HG02763 (cell line): ENCODE measurements at regions not wholly inside any gene's neighbourhood (a gene's known extent, or its start where the extent isn't known, plus 50 kb on each side); places are given as distances from the start of the nearest gene placed in this dataset.
"Not testable (repeated sequence)": the region's sequence is repeated elsewhere in the genome, so short reads cannot be mapped to it uniquely, and the experiment has no call there.

Experiments
- ATAC-seq: cut with Tn5 transposase; IDR thresholded peaks from one replicate; pipeline ENCODE4 v1.9.1; 2021; ENCODE audit warnings: mild to moderate bottlenecking, moderate library complexity; ENCODE audit not compliant: unreplicated experiment

DNA sequence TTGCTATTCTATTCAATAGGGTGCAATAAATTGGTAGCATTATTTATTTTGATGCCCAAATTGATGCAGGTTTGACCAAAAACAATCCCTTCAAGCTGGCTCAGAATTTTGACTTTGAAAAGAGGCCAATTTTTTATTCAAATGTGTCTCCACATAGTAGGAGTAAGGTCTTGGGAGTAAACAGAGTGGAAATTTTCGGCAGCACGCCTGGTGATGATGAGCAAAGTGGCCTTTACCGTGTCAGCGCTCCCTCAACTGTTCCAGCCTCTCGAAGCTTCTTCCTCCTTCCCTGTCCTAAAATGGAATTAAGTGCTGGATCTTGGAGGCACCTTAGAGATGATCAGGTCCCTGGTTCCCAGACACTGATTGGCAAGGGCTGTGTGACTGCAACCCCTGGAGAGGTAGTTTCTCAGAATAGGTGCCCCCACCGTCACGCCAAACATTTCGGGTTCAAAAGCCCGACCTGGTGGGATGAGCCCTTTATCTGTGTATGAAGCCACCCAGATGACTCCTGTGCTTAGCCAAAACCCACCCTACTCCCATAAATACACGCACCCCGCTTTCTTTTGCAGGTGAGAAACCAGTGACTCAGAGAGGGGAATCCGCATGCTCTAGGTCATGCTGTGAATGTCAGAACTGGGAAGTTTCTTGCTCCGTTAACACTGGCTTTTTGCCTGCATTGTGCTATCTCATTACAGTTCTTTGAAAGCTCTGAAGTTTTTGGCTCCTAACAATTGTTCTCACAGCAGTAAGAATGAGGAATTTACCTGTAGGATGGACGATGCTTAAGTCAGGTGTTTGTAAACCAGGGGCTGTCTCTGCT is 89.1 kb downstream of the CRYGS start:
- ATAC-seq: no peak

DNA sequence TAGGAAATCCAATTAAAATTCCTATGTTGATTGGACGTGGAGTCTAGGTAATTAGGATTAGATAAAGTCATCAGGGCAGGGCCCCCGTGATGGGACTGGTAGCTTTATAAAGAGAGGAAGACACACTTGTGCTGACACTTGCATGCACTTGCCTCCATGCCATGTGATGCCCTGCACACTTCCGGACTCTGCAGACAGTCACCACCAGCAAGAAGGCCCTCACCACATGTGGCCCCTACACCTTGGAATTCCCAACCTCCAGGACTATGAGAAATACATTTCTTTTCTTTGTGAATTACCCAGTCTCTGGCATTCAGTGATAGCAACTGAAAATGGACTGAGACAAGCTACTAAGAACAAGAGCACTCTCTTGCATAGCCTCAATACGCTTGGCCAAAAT is 90.6 kb downstream of the CRYGS start:
- ATAC-seq: no peak

DNA sequence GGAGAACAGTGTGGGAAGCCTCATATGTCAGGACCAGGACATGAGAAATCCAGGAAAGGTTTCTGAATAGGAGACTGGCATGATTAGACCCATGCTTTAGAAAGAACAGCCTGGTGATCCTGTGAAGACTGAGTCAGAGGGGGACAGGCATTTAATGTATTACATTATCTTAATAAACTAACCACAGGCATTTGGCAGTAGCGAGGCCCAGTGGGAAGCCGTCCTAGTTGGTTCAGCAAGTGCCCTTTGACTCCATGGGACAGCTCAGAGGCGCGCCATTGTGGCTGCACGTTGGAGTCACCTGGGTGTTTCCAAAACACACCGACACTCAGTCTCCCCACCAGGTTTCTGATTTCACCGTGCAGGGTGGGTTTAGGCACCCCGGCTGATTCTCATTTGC is 90.5 kb upstream of the DGKG start:
- ATAC-seq: no peak

DNA sequence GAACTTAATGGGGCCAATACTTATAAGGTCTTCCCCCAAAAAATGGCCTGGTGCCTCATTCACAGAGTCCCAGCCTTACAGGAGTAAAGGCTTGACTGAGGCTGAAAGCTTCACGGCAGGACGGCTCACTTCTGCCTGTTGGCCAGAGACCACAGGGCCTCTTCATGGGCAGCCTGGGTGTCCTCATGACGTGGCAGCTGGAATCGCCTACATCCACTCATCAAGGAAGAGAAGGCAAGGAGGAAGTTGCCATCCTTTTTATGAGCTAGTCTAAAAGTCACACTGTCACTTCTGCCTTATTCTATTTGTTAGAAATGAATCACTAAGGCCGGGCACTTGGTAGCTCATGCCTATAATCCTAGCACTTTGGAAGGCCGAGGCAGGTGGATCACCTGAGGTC is 89.3 kb upstream of the DGKG start:
- ATAC-seq: no peak

DNA sequence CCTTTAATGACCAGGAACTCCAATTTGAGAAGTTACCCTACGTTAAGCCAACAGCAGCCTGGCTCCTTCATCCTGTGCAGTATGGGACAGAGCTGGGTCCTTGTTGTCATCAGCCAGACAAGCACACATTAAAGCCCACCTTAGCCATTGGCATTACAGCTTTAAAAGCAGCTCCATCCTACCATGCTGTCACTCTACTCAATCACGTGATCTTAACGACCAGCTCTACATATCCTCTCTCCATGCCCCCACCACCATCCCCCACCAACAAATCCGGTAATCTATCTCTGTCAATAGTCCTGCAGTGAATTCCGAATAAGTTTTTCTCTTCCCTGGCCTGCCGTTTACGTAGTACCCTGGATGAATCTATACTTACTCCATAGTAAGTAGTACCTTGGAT is 82.9 kb upstream of the DGKG start:
- ATAC-seq: no peak

DNA sequence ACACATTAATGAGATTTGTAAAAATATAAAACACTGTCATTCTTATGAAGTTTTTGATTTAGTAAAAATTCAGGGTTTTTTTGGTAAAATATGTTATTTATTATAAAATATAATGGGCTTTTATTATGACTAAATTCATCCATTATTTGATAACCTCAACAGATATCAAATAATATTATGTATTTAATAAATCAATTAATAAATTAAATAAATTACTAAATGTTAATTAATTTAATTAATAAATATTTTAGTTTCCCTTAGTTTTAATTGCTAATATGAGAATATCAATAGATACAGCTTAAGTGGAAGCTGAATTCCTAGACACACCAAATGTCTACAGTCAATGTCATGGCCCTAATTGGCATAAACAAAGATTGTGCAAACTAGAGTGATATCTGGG is 82.3 kb upstream of the DGKG start:
- no peak for ATAC-seq

DNA sequence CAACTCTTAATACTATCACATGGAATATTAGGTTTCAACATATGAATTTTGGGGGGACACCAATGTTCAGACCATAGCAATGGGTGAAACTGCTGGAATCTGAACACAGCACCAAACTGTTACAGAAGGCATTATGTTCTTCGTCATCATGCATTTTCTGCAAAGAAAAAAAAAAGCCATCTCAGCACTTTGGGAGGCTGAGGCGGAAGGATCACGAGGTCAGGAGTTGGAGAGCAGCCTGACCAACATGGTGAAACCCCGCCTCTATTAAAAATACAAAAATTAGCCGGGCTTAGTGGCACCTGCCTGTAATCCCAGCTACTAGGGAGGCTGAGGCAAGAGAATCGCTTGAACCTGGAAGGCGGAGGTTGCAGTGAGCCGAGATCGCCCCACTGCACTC is 80.9 kb upstream of the DGKG start:
- ATAC-seq: not testable (repeated sequence)

DNA sequence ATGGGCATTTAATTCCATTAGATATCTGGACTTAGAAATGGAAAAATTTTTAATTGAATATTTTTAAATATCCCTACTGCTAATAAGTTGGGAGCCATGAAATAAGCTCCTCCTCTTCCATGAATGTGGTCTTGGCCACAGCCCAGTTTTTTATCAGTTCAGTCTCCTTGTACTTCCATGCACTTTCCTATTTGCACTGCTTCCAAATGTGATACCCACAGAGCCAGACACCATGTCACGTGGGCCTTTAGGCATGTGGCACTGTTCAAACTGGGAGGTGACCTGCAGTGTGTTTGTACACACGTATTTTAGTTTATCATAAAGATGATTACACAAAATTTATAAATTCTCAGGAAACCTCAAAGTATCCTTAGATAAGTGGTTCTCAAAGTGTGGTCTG is 80.1 kb upstream of the DGKG start:
- no peak for ATAC-seq

DNA sequence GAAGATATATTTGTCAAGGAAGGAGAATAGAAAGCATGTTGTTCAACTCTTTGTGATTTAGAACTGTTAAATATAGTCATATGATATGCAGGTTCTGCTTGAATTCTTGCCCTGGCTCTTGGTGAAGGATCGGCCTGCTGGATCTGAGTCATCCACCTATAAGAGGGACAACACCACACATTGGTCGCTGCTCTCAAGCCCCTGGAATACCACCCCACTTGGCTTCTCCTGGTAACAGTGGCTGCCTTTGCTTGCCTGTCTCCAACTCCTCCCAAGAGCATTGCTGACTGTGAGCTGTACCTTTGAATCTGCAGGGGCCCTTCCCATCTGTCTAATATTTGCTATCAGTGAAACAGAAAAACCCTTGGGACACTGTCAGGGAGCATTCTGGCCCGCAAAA is 78.9 kb upstream of the DGKG start:
- no peak for ATAC-seq

DNA sequence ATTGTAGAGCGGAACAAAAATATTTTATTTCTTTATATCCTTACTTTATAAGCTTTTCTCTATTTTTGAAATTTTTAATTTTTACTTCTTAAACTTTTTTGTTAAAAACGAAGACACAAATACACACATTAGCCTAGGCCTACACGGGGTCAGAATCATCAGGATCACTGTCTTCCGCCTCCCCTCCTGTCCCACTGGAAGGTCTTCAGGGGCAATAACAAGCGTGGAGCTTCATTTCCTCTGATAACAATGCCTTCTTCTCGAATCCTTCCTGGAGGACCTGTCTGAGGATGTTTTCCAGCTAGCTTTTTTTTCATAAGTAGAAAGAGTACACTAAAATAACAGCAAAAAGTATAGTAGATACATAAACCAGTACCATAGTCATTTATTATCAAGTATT is 77.7 kb upstream of the DGKG start:
- no peak for ATAC-seq

DNA sequence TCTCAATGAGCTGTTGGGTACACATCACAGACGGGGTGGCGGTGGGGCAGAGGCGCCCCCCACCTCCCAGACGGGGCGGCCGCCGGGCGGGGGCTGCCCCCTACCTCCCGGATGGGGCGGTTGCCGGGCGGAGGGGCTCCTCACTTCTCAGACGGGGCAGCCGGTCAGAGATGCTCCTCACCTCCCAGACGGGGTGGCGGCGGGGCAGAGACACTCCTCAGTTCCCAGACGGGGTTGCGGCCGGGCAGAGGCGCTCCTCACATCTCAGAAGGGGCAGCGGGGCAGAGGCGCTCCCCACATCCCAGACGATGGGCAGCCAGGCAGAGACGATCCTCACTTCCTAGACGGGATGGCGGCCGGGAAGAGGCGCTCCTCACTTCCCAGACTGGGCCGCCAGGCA is 73.3 kb upstream of the DGKG start:
- ATAC-seq: not testable (repeated sequence)

DNA sequence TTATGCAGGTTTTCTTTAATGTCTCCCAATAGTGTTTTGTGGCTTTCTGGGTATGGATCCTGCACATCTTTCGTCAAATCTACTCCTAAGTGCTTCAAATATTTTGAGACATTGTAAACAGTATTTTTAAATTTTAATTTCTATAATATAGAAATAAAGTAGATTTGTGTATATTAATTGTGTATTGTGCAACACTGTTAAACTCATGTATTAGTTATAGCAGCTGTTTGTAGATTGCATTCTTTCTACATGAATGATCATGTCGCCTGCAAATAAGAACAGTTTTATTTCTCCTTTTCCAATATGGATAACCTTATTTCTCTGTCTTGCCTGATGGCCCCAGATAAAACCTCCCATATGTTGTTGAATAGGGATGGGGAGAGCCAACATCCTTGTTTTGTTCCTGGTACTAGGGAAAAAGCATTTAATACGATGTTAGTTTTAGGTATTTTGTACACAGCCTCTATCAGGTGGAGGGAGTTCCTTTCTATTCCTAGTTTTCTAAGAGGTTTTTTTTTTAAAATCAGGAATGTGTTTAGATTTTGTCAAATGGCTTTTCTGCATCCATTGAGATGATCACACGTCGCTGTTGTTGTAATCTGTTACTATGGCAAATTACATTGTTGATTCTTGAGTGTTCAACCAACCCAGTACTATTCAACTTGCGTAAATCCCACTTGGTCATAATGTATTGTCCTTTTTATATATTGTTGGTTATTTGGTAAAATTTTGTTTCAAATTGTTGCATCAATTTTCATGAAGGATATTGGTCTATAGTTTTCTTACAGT is 71.1 kb upstream of the DGKG start:
- ATAC-seq: no peak

DNA sequence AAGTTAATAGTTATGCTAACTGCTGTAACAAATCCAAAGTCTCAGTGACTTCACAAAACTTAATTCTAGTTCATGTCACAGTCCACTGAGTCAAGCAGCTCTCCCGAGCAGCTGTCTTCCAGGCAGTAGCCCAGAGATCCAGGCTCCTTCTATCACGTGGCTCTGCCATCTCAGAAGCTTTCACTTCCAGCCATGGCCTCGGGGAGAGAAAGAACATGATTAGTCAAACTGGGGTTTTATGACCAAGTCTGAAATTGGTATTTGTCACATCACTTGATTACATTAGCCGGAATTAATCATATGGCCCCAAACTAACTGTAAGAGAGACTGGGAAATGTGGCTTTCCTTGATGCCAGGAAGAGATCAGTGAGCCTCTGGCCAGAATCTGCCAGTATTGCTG is 70.2 kb upstream of the DGKG start:
- no peak for ATAC-seq

DNA sequence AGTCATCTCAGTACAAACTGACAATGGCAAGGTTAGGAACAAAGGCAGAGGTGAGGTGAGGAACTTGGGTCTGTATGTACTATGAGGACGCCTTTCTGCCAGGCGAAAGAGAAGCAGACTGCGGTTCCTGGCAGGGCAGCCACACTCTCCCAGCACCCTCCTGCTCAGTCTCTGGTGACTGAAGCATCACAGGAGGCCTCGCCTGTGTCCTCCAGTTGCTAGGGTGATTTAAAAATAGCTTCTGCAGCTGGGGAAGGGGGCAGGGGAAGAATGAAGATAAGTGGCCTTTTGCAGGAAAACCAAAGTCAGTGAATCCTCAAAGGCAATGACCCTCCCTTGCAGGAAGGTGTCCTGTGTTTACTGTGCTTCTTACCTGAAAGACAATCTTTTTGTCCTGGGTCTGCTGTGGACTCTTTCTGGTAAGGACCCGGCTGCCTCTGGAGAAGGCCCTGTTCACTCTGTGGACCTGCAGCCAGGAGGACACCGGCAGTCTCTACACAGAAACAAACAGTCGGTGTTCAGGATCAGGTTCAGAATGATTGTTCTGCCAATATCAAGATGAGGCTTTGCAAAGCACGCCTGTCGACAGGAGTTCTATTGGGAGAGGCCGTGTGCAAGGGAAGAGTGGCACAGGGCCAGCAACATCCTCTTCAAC is 65.7 kb upstream of the DGKG start:
- ATAC-seq: no peak

DNA sequence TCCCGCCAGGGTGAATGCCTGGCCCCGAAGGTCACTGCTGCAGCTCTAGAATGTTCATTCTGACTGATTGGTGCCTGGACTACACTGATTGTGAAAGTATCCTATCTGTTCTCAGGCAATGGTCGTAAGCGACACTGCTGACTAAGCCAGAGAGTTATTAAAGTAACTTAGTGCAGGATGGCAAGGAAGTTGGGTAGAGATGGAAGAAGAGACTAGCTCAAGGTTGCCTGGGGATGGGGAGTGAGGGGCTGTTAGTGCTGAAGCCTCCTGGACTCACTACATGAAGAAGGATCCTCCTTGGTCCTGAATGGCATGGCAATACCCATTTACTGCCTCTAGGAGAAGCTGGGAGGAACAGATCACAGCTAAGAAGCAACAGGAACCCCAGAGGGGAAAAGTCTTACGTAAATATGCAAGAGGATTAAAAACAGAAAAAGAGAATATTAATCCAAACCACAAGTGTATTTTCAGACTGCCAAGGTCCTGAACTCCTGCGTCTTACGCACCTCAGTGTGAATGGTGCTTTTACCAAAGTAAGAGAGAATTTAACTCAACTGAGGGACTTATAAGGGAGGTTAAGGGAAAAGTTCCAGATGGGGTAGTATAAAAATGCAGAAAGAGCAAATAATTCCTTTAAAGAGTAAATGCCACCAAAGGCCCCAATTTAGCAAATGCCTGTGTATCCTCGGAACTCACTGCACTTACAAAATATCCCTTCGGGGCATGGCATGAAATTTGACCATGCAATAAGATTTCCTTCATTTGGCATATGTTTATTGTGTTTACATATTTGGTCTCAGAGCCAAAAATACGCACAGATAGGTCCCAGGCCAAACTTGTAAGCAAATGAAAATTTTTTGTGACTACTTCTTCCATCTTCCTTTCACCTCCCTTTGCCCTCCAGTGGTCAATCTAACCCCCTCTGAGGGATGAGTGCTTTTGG is 64.0 kb upstream of the DGKG start:
- no peak for ATAC-seq

DNA sequence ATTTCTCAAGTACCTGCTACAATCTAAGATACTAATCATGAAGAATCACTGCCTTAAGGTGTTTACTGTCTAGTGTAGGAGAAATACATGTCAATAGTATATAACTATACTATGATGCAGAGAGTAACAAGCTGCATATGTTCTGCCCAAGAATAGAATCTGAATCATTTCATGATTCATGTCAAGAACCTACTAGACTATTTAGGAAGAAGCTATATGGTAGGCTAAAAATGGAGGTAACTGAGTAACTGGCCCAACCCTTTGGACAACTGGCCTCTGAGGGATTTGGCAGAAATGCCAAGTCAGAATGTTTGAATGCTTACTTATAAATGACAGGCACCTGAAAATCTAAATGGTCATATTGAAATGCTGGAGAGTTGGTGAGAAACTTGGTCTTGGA is 59.9 kb upstream of the DGKG start:
- ATAC-seq: no peak

DNA sequence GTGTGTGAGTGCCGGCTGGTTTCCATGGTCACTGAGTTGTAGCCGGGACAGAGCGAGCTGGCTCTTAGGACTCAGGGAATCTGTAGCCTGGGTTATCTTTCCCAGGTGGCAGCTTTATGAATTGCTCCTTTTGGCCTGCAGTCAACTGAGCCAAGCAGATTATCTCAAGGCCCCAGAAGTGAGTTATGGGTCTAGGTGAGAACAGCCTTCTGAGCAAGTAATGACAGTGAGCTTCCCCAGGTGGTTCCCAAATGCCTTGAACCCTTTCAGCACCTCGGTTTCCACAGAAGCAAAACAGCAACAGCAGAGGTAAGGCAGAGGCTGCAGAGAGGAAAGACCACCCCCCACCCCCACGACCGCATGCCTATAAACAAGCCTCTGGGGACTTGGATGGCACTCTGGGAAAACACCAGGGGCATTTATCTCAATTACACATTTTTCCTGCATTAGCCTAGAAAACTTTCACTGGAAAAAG is 56.7 kb upstream of the DGKG start:
- no peak for ATAC-seq

DNA sequence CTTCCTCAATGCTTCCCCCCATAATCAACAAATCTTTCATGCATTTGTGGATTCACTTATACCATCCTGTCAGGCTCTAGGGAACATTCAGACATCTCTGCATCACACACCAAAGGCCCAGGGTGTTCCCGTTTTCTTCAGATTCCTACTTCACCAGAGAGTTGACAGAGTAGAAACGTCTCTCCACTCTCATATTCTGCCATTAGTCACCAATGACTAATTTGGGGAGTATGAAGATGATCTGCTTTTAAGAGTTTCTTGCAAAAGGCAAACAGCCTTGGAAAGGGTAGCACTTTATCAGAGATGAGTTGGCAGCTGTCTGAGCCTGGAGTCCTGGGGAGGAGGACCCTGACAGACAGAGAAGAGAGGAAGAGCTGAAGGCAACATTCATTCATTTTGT is 55.8 kb upstream of the DGKG start:
- no peak for ATAC-seq

DNA sequence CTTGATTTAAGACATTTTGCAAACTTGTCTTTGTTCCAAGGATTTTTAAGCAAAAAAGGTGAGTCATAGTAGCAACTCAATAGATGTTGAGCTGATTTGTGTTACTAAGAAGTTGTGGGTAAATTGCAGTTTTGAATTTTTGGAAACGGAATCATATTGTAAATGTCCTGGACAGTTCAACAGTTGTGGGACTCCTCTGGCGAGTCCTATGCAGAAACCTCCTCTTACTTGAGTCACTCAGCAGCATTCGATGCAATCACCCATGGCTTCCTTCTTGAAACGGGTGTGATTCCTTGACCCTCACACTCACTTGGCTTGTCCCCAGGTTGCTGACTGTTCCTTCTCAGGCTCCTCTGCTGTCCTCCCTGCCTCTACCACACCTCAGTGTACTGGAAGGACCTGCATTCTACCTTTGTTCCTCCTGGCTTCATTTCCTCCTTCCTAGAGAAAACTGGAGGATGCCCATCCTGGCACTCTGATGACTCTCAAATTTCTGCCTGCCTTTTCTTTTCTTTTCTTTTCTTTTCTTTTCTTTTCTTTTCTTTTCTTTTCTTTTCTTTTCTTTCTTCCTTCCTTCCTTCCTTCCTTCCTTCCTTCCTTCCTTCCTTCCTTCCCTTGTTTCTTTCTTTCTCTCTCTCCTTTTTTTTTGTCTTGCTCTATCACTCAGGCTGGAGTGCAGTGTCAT is 52.8 kb upstream of the DGKG start:
- ATAC-seq: no peak
